ENCODE measurements at regions not wholly inside any gene's neighbourhood (a gene's known extent, or its start where the extent isn't known, plus 50 kb on each side); places are given as distances from the start of the nearest gene placed in this dataset.

- no peak for TF ChIP-seq CTCF (IDR thresholded peaks at IDR 0.05)
- no peak for TF ChIP-seq POLR2AphosphoS5 (IDR thresholded peaks at IDR 0.05)
These were observed 708.9 kb upstream of the CITED2 start for GRCh38 chr6:140083375-140083774.
